GM18505 (cell line): ENCODE measurements at regions not wholly inside any gene's neighbourhood (a gene's known extent, or its start where the extent isn't known, plus 50 kb on each side); places are given as distances from the start of the nearest gene placed in this dataset.
"Not testable (repeated sequence)": the region's sequence is repeated elsewhere in the genome, so short reads cannot be mapped to it uniquely, and the experiment has no call there.

Experiments
- ATAC-seq: cut with Tn5 transposase; IDR thresholded peaks from one replicate; pipeline ENCODE4 v1.9.1; 2021; ENCODE audit not compliant: unreplicated experiment
- POLR2A ChIP-seq: IDR thresholded peaks from 4 replicates; pipeline ENCODE4 v1.6.1; 2011; ENCODE audit warnings: borderline replicate concordance; ENCODE audit not compliant: insufficient read depth, insufficient read length; ENCODE audit errors: extremely low read depth

DNA sequence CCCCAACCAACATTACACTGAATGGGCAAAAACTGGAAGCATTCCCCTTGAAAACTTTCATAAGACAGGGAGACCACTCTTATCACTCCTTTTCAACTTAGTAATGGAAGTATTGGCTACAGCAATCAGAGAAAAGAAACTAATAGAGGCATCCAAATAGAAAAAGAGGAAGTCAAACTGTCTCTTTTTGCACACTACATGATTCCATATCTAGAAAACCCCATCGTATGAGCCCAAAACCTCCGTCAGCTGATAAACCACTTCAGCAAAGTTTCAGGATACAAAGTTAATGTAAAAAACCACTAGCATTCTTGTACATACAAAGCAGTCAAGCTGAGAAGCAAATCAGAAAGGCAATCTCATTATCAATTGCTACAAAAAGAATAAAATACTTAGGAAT lies 580.4 kb upstream of the PTCHD4 start:
- no peak for TF ChIP-seq POLR2A
- ATAC-seq, result no peak

DNA sequence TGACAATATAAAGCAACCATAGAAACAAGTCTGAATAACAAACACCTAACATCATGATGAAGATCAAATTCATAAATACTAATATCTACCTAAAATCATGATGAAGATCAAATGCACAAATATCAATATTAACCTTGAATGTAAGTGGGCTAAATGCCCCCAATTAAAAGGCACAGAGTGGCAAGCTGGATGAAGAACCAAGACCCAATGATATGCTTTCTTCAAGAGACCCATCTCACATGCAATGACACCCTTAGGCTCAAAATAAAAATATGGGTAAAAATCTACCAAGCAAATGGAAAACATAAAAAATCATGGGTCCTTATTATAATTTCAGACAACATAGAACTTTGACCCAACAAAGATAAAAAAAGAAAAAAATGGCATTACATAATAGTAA lies 578.5 kb upstream of the PTCHD4 start:
- no peak for ATAC-seq
- no peak for TF ChIP-seq POLR2A

DNA sequence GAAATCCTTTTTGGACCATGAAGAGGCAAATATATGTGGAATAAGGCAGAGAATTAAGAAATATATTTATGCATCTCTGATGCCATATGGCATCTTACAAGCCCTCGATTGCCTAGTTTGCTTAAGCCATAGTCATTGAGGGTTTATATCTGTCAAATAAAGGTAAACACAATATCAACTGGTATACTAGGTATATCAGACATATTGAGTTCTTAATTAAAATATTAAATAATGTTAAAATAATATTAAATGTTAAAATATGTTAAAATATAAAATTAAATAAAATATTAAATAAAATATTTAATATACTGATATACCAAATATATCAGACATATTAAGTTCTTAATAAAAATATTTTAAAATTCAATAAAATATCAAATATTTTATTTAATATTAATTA lies 567.4 kb upstream of the PTCHD4 start:
- ATAC-seq, result no peak

DNA sequence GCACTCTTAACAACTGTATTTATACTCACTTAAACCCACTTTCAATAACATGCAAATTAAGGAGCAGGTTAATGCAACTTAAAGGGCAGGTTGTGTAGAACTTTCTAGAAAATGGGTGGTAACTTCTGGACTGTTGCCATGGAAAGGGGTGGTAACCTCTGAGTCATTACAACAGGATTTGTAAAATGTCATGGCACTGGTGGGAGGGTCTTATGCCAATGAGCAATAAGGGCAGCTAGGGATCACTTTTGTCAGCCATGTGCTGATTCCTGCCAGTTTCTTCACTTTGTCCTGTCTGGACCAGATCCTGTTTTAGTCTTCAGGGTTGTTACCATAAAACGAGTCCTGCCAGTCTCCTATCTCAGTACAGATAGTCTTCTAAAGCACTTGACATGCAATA lies 560.5 kb upstream of the PTCHD4 start:
- ATAC-seq, result no peak
- TF ChIP-seq POLR2A, result no peak

More for the DNA sequence above, 567.4 kb upstream of the PTCHD4 start:
- no peak for TF ChIP-seq POLR2A

DNA sequence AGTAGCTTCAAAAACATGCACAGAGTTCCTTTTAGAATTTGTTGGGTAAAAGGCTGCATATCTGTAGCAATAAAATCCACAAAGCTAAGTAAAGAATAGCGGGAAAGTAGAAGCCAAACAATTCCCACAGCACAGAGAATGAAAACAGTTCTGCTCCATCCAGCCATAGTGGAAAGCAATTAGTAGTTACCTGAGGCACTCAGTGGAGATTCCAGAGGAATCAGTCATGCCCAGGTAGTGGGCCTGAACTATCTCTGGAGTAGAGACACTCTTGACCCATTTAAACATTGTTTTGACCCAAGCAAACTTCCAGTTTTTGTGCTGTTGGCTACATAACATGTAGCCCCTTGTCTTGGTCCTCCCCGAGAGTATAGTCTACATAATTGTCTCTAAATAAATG lies 559.5 kb upstream of the PTCHD4 start:
- no peak for ATAC-seq
- TF ChIP-seq POLR2A, result no peak

DNA sequence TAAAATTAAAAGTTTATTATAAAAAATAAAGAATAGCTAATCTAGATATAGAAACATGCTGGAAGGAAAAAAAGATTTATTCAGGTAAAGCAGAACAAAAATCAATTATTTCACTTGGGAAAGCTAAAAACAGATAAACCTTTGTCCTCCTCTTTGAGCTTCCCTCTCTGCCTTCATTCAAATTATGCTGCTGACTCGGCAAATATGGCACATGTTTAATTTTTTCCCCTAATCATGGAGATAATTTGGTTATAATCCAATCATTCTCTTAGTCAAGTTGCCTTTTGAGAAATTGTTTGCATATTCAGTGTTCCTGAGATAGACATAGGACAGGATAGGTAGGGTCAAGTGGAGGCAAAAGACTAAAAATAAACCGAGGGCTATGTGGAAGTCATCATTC lies 556.8 kb upstream of the PTCHD4 start:
- TF ChIP-seq POLR2A, result no peak
- ATAC-seq, result no peak

DNA sequence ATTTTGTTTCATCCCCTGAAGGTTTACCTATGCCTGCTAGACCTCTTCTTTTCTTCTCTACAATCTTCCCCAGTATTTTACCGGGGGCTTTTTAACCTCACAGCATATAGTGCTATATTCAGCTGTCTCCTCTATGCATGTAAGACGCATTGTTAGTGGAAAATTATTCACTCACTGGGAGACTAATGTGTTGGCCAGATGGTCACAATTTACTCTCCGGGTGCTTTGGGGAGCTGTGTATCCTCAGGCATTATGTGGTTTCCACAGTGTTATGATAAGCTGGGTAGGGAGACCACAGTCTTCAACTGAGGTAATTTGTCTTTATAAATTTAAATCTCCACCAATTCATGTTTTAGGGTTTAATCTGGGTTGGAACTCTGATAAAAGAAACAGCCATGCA lies 553.8 kb upstream of the PTCHD4 start:
- ATAC-seq, result no peak

DNA sequence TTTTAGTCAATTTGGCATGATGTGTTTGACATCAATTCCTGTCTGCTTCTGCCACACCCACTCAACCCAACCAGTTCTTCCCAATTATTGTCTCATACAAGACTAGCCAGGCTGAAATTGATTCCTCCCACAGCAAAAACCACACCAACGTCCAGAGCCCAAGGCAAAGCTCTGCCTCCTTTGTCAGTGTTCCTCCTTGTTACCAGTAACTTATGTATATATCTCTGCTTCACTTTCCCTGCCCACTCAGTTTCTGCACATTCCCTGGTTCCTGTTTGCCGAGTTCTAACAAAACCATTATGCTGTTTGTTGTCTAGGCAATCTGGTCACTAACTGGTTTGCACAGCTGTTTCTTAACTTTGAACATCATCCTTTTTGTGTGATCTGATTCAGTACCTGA lies 547.9 kb upstream of the PTCHD4 start:
- ATAC-seq, result no peak
- no peak for TF ChIP-seq POLR2A

More for the DNA sequence above, 553.8 kb upstream of the PTCHD4 start:
- no peak for TF ChIP-seq POLR2A

DNA sequence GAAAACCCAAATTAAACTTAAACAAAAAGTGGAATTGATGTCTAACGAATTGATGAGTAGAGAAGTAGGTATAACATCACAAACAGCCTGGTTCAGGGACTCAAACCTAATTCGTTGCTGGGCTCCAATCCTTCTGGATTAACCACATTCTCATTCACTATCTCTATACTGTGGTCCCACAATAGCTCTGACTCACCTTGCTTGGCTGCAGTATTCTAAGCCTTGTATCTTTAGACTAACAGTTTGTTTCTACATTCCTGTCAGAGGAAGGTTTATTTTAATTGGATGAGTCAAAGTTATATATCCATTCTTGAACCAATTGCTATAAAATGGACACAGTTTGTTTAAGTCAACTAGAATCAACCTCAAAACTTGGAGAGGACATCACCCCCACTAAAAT lies 530.5 kb upstream of the PTCHD4 start:
- TF ChIP-seq POLR2A, result no peak
- ATAC-seq, result no peak

DNA sequence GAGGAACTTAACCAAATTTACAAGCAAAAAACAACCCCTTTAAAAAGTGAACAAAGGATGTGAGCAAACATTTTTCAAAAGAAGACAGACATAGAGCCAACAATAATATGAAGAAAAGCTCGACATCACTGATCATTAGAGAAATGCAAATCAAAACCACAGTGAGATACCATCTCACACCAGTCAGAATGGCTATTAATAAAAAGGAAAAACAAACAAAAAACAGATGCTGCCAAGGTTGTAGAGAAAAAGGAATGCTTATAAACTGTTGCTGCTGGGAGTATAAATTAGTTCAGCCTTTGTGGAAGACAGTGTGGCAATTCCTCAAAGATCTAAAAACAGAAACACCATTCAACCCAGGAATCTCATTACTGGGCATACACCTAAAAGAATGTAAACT lies 527.8 kb upstream of the PTCHD4 start:
- not testable (repeated sequence) for ATAC-seq

DNA sequence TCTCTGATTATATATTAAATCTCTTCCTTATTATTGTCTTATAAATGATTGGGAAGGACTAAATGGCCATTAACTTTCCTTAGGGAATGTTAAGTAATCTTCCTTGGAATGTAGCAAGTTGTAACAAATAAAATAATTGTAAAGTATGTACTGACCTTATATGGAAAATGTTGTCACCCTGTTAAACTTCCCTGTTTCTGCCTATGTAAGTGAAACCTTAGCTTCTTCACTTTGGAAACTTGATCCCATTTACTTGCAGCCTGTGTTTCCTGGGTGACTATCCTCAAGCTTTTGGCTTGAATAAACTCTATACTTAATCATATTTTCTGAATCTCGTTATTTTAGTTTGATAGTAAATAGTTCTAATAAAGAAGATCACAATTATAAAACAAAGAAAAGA lies 519.5 kb upstream of the PTCHD4 start:
- TF ChIP-seq POLR2A, result no peak
- ATAC-seq, result no peak

DNA sequence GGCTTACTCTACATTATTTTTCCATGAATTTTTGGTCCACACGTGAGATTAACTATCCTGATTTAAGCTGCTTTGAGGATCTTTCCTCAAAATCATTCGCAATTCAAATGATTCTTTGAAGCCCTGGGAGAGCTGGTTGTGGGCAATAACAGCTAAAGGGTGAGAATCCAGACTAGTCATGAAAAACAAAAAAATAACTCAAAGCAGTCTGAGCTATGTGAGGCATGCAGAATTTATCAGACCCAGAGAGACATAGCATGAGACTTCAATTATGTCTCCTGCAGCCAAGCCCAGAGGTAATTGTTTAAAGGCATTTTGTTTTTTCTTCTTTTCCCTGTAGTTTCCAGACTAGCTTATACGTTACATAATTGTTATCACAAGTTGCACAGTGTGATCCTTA lies 517.3 kb upstream of the PTCHD4 start:
- no peak for TF ChIP-seq POLR2A

DNA sequence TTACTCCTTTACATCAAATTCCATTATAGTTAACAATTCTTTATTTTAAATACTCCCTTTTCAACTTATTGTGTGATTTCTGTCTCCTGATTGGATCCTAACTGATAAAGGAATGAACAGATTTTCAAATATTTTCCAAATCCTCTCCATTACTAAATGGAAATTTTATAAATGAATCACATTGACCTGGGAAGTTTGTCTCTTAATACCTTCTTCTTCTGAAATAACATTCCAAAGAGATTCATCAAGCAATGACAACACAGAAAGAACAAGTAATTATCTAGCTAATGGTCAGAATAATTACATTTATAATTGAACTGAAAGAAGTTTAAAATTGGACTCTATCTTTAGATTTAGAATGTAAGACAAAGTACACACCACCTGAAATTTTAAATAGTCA lies 515.4 kb upstream of the PTCHD4 start:
- no peak for ATAC-seq
- no peak for TF ChIP-seq POLR2A

More for the DNA sequence above, 517.3 kb upstream of the PTCHD4 start:
- no peak for ATAC-seq

DNA sequence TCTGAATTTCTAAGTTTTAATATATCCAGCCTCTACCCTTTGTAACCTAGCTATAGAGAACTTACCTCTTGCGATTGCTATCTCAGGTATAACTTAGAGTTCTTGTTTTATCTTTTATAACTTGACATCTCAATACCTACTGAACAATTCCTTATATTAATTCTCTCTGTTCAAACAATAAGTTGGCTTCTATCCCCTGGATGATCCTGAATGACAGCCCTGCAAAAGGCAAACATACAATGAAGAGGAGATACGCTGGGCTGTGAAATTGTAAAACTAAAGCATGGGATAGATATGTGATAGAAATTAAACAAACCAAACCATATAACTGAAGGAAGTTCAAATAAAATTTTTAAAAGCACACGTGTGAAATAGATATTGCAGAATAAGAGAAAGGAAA lies 513.6 kb upstream of the PTCHD4 start:
- no peak for TF ChIP-seq POLR2A
- no peak for ATAC-seq

DNA sequence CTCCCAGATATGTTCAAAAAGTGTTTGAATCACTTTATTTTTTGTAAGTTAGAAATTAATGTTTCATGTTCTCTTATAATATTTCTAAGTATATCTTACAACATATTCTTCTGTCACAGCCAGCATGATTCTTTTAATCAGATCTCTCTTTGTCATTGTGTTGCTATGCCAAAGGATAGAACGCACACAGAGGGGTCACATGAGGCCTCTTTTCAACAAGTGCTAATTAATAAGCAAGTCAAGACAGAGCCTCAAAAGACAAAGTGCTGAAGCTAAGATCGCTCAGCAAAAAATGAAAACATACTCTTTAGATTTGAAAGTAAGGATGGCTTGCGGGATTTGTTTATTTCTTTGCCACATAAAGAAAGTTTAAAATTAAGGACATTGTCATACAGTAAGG lies 508.8 kb upstream of the PTCHD4 start:
- ATAC-seq, result no peak
- TF ChIP-seq POLR2A, result no peak
